ENCODE measurements at regions not wholly inside any gene's neighbourhood (a gene's known extent, or its start where the extent isn't known, plus 50 kb on each side); places are given as distances from the start of the nearest gene placed in this dataset.

GRCh38 chr3:25226747-25227146, 201.3 kb upstream of the RARB start:
- Histone ChIP-seq H3K27ac (ENCODE audit: low read depth, low read length) (no peak overlapping the region), H3K14ac (ENCODE audit: insufficient read length) (no peak overlapping the region), H3K36me3 (ENCODE audit: control insufficient read depth in 2 of 4, insufficient read depth in 4 of 4, low read length in 3 of 4) (no peaks in the 10 kb centered on the region), H3K9me3 (ENCODE audit: insufficient read depth in 2 of 2, low read depth in 1 of 2, low read length in 1 of 2) (no peaks in the 10 kb centered on the region), H3K4me3 (ENCODE audit: extremely low read depth in 1 of 4, insufficient read depth in 2 of 4, low read depth in 3 of 4, low read length in 4 of 4) (no peak overlapping the region), H3K27me3 (replicated peaks in 1 of 4; ENCODE audit: control insufficient read depth in 3 of 4, extremely low read depth in 1 of 4, insufficient read depth in 3 of 4, low read length in 3 of 4) (no peaks in the 10 kb centered on the region), H2BK12ac (ENCODE audit: low read depth, low read length) (no peak overlapping the region), H3K18ac (ENCODE audit: extremely low read depth, low read length) (no peak overlapping the region), H3K79me1 (ENCODE audit: low read depth, low read length) (no peaks in the 10 kb centered on the region), H2BK5ac (ENCODE audit: low read depth, low read length) (no peak overlapping the region), H3K9ac (replicated peaks in 1 of 4; ENCODE audit: extremely low read depth in 1 of 4, low read depth in 3 of 4, low read length in 3 of 4) (no peak overlapping the region), H4K20me1 (replicated peaks in 1 of 2; ENCODE audit: control insufficient read depth in 1 of 2, insufficient read depth in 2 of 2, low read length in 2 of 2) (no peaks in the 10 kb centered on the region), H3K79me2 (ENCODE audit: control insufficient read depth in 1 of 2, insufficient read depth in 2 of 2, low read length in 2 of 2) (no peaks in the 10 kb centered on the region), H3K4me1 (replicated peaks in 1 of 4; ENCODE audit: control insufficient read depth in 3 of 4, insufficient read depth in 4 of 4, low read length in 3 of 4) (no peaks in the 10 kb centered on the region), H4K91ac (replicated peaks; ENCODE audit: insufficient read length, low read length) (no peak overlapping the region), H2AK5ac (ENCODE audit: low read depth, low read length) (no peak overlapping the region), H3K23me2 (ENCODE audit: low read depth, low read length) (no peaks in the 10 kb centered on the region), H4K5ac (ENCODE audit: insufficient read length, low read depth, low read length) (no peak overlapping the region), H2BK20ac (ENCODE audit: low read length) (no peak overlapping the region), H4K8ac (ENCODE audit: extremely low read depth, insufficient read depth, low read length) (no peak overlapping the region), H3K4ac (replicated peaks; ENCODE audit: insufficient read length, low read depth, low read length) (no peak overlapping the region), H2BK15ac (ENCODE audit: low read length) (no peak overlapping the region), H2BK120ac (replicated peaks; ENCODE audit: low read depth, low read length) (no peak overlapping the region), H3K4me2 (ENCODE audit: insufficient read depth in 1 of 2, low read depth in 2 of 2, low read length in 2 of 2) (no peak overlapping the region), H2AFZ (ENCODE audit: low read length) (no peak overlapping the region), H3K56ac (replicated peaks; ENCODE audit: insufficient read length, low read depth, low read length) (no peak overlapping the region), H3K23ac (ENCODE audit: insufficient read length) (no peak overlapping the region)
- WGBS, 2 experiments (ENCODE audit: extremely low coverage in 1 of 2, insufficient coverage in 1 of 2, insufficient read length in 1 of 2, insufficient replicate concordance in 2 of 2, low coverage in 1 of 2, low lambda C conversion rate in 2 of 2, missing lambda C conversion rate in 1 of 2) = 85% methylated on average over 1 of the region's 1 CpG; no CpG with 5 or more reads in 1 of the 2 experiments
- CTCF ChIA-PET (ENCODE audit: partially characterized antibody) = interaction anchor here (1.0 kb wide), 1 partner anchor 56 kb away, joined by 3 read pairs; no protein-coding TSS in a partner anchor
- POLR2A ChIA-PET (ENCODE audit: partially characterized antibody) = no interaction called here
- no peak for FAIRE-seq
- no peak for DNase-seq (ENCODE audit: low read depth in 1 of 2, low spot score in 2 of 2)
- TF ChIP-seq HDAC6 (IDR thresholded peaks at IDR 0.05; ENCODE audit: low read depth, low read length) = no peak
- TF ChIP-seq TAF7 (optimal IDR thresholded peaks at IDR 0.05; ENCODE audit: borderline replicate concordance, low read depth, low read length) = no peak
- TF ChIP-seq CHD1 (IDR thresholded peaks at IDR 0.05; ENCODE audit: low read depth, low read length) = no peak
- no peak for TF ChIP-seq SP2 (IDR thresholded peaks at IDR 0.05; ENCODE audit: low read length)
- no peak for TF ChIP-seq SUZ12 (IDR thresholded peaks at IDR 0.05; ENCODE audit: low read length)
- no peak for TF ChIP-seq NRF1 (IDR thresholded peaks at IDR 0.05; ENCODE audit: low read depth, low read length)
- TF ChIP-seq TAF1 (IDR thresholded peaks at IDR 0.05; ENCODE audit: low read depth, low read length) = no peak
- TF ChIP-seq POLR2A (IDR thresholded peaks at IDR 0.05; ENCODE audit: control extremely low read depth in 1 of 2, low read depth in 2 of 2, low read length in 2 of 2) = no peak
- TF ChIP-seq SIRT6 (IDR thresholded peaks at IDR 0.05; ENCODE audit: low read length) = no peak
- TF ChIP-seq EP300 (IDR thresholded peaks at IDR 0.05; ENCODE audit: borderline replicate concordance in 1 of 2, low read depth in 2 of 2, low read length in 2 of 2) = no peak
- TF ChIP-seq CREB1 (IDR thresholded peaks at IDR 0.05) = no peak
- TF ChIP-seq, protein P1, sequence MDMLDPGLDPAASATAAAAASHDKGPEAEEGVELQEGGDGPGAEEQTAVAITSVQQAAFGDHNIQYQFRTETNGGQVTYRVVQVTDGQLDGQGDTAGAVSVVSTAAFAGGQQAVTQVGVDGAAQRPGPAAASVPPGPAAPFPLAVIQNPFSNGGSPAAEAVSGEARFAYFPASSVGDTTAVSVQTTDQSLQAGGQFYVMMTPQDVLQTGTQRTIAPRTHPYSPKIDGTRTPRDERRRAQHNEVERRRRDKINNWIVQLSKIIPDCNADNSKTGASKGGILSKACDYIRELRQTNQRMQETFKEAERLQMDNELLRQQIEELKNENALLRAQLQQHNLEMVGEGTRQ (IDR thresholded peaks at IDR 0.05; ENCODE audit: low read length) = no peak
- no peak for TF ChIP-seq TCF12 (IDR thresholded peaks at IDR 0.05; ENCODE audit: low read depth, low read length)
- TF ChIP-seq BCL11A (IDR thresholded peaks at IDR 0.05; ENCODE audit: low read depth in 2 of 2, low read length in 2 of 2) = no peak

Measured in H1 (cell line).